ENCODE measurements at regions not wholly inside any gene's neighbourhood (a gene's known extent, or its start where the extent isn't known, plus 50 kb on each side); places are given as distances from the start of the nearest gene placed in this dataset.

DNA sequence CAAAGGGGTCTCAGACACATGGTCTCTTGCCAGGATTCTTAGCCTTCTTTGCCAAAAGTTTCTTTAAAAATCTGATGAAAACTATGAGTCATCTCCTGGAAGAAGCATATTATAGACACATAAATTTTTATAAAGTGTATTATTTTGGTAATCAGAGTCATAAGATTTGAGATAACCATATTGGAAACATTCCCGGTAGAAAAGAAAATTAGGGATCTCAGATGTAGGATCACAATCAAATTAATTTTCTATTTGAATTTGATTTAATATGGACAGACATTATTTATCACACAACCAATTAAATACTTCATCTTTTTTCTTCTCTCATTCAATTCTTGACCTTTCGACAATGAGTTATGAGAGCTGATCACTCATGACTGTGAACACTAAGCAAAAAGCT, 347.7 kb upstream of the CDH8 start:
- no peaks in the 10 kb centered on the region for H3K27me3 ChIP-seq
- no peak overlapping the region for H3K27ac ChIP-seq
- intact Hi-C loops (cut with DNase I; ENCODE audit: low total_unique reads), result no loop called here
- no peaks in the 10 kb centered on the region for H3K36me3 ChIP-seq
- H3K9me3 ChIP-seq, result peaks cover 0 to 4% (median 0%) of the 10 kb centered on the region in 4 donors
- no peak for DNase-seq
- TF ChIP-seq POLR2A (IDR thresholded peaks at IDR 0.05) (no peak), EP300 (IDR thresholded peaks at IDR 0.05) (no peak), POLR2AphosphoS5 (IDR thresholded peaks at IDR 0.05) (no peak)
- TF ChIP-seq, protein P1, sequence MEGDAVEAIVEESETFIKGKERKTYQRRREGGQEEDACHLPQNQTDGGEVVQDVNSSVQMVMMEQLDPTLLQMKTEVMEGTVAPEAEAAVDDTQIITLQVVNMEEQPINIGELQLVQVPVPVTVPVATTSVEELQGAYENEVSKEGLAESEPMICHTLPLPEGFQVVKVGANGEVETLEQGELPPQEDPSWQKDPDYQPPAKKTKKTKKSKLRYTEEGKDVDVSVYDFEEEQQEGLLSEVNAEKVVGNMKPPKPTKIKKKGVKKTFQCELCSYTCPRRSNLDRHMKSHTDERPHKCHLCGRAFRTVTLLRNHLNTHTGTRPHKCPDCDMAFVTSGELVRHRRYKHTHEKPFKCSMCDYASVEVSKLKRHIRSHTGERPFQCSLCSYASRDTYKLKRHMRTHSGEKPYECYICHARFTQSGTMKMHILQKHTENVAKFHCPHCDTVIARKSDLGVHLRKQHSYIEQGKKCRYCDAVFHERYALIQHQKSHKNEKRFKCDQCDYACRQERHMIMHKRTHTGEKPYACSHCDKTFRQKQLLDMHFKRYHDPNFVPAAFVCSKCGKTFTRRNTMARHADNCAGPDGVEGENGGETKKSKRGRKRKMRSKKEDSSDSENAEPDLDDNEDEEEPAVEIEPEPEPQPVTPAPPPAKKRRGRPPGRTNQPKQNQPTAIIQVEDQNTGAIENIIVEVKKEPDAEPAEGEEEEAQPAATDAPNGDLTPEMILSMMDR (IDR thresholded peaks at IDR 0.05), result no peak
- no peaks in the 10 kb centered on the region for H3K4me1 ChIP-seq
- WGBS, 5 donors, result 85 to 94% (median 91%) methylated on average over 2 of the region's 2 CpGs
- H3K4me3 ChIP-seq, result no peak overlapping the region

DNA sequence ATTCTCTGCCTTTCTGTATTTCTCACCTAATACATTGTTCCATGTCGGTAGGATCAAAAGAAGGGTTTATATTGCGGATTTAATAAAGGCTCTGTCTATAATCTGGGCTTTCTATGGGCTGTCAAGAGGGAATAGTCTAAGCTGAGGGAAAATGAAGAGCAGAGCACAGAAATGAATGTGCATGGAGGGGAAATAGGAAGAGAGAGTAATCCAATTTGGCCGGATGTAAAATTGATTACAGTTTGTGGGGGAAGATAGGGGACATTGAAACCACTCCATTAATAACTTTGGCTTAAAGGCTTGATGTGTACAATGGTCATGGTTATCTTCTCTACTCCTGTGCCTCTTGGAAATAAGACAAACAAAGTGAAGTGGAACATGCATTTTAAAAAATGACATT, 334.2 kb upstream of the CDH8 start:
- Histone ChIP-seq H3K4me3 (no peak overlapping the region), H3K27ac (no peak overlapping the region), H3K36me3 (no peaks in the 10 kb centered on the region), H3K9me3 (no peaks in the 10 kb centered on the region), H3K4me1 (no peaks in the 10 kb centered on the region), H3K27me3 (no peaks in the 10 kb centered on the region)
- no peak for DNase-seq
- 61 to 74% (median 71%) methylated on average over 3 of the region's 3 CpGs for WGBS, 5 donors
- TF ChIP-seq POLR2A (IDR thresholded peaks at IDR 0.05), result no peak
- TF ChIP-seq POLR2AphosphoS5 (IDR thresholded peaks at IDR 0.05), result no peak
- TF ChIP-seq EP300 (IDR thresholded peaks at IDR 0.05), result no peak
- TF ChIP-seq, protein P1 (IDR thresholded peaks at IDR 0.05), result no peak
- intact Hi-C loops (cut with DNase I; ENCODE audit: low total_unique reads), result no loop called here

DNA sequence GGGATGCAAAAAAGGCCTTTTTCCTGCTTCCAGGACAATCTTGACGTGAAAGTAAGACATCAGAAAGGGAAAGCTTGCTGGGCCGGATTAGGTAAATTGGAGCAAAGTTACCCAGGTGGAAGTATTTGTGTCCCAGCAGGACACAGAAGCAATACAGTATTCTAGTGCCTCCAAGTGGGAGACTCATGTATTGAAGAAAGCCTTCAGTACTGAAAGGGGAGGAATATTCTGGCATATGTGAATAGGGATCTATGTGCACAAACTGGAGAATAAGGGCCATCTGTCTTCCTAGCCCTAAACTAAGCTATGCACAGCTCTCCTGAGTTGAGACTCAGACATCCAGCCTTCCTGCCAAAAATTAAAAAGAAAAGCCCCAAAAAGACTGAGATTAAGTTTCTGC, 327.3 kb upstream of the CDH8 start:
- TF ChIP-seq, protein P1 (IDR thresholded peaks at IDR 0.05), result no peak
- TF ChIP-seq POLR2AphosphoS5 (IDR thresholded peaks at IDR 0.05), result no peak
- no peak for TF ChIP-seq EP300 (IDR thresholded peaks at IDR 0.05)
- TF ChIP-seq POLR2A (IDR thresholded peaks at IDR 0.05), result no peak
- H3K4me3 ChIP-seq, result no peak overlapping the region
- DNase-seq, result no peak
- H3K4me1 ChIP-seq, result no peaks in the 10 kb centered on the region
- WGBS, 5 donors, result 36 to 67% (median 61%) methylated on average over 2 of the region's 2 CpGs
- H3K27me3 ChIP-seq, result no peaks in the 10 kb centered on the region
- intact Hi-C loops (cut with DNase I; ENCODE audit: low total_unique reads), result no loop called here
- H3K9me3 ChIP-seq, result no peaks in the 10 kb centered on the region
- H3K36me3 ChIP-seq, result no peaks in the 10 kb centered on the region
- no peak overlapping the region for H3K27ac ChIP-seq

DNA sequence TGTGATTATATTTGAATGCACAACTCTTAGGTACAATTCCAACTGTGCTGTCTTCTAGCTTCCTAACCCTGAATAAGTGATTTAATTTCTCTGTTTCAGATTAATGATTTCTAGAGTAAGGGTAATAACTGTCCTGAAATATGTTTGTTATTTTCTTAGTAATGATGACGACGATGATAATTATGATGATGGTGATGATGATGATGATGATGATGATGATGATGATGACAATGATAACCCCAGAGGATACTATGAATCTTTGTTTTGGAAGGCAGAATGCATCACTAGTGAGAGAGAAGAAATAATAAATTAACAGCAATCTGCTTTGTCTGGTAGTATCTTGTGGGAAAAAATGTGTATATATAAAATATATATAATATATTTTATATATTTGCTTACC, 317.1 kb upstream of the CDH8 start:
- no peaks in the 10 kb centered on the region for H3K36me3 ChIP-seq
- no peaks in the 10 kb centered on the region for H3K4me1 ChIP-seq
- 93 to 95% (median 94%) methylated on average over 2 of the region's 2 CpGs for WGBS, 5 donors
- no peaks in the 10 kb centered on the region for H3K27me3 ChIP-seq
- DNase-seq, result no peak
- H3K27ac ChIP-seq, result no peak overlapping the region
- no peak overlapping the region for H3K4me3 ChIP-seq
- TF ChIP-seq, protein P1 (IDR thresholded peaks at IDR 0.05), result no peak
- TF ChIP-seq POLR2A (IDR thresholded peaks at IDR 0.05) (no peak), EP300 (IDR thresholded peaks at IDR 0.05) (no peak), POLR2AphosphoS5 (IDR thresholded peaks at IDR 0.05) (no peak)
- H3K9me3 ChIP-seq, result peaks cover 0 to 10% (median 0%) of the 10 kb centered on the region in 4 donors
- intact Hi-C loops (cut with DNase I; ENCODE audit: low total_unique reads), result no loop called here

All from stomach (tissue), 8 donors.